ENCODE measurements at regions not wholly inside any gene's neighbourhood (a gene's known extent, or its start where the extent isn't known, plus 50 kb on each side); places are given as distances from the start of the nearest gene placed in this dataset.

GRCh38 chr22:22067192-22067591 is 84.6 kb upstream of the TOP3B start:
- BruUV-seq (replicated peaks): no TSS peak
- H3K4me1 ChIP-seq: no peaks in the 10 kb centered on the region
- no peaks in the 10 kb centered on the region for H3K36me3 ChIP-seq (ENCODE audit: control insufficient read depth, insufficient read depth, low read length)

GRCh38 chr22:22064580-22064979 is 82.0 kb upstream of the TOP3B start:
- H3K4me1 Mint-ChIP-seq (ENCODE audit: low read depth, unreplicated experiment): peaks cover 11% of the 10 kb centered on the region
- no peak for TF ChIP-seq CTCF (IDR thresholded peaks at IDR 0.05; ENCODE audit: insufficient read depth in 1 of 2, low read depth in 1 of 2, low read length in 1 of 2, severe bottlenecking in 1 of 2, unreplicated experiment in 1 of 2)
- H3K27me3 Mint-ChIP-seq (ENCODE audit: insufficient read depth, unreplicated experiment): no peaks in the 10 kb centered on the region
- no peak overlapping the region for H3K27ac Mint-ChIP-seq (ENCODE audit: unreplicated experiment)
- no TSS peak for BruUV-seq (replicated peaks)
- no peak overlapping the region for H3K4me3 Mint-ChIP-seq (ENCODE audit: unreplicated experiment)
- no peaks in the 10 kb centered on the region for H3K36me3 ChIP-seq (ENCODE audit: control insufficient read depth, insufficient read depth, low read length)
- no peaks in the 10 kb centered on the region for H3K36me3 Mint-ChIP-seq (ENCODE audit: insufficient read depth, unreplicated experiment)
- ChIA-PET POLR2A (no interaction called here), CTCF (no interaction called here)
- DNase-seq: no peak
- no peak overlapping the region for H3K4me3 ChIP-seq (ENCODE audit: low read depth, low read length)
- intact Hi-C loops (cut with micrococcal nuclease; ENCODE audit: unreplicated experiment): no loop called here
- H3K4me1 ChIP-seq: peaks cover 19% of the 10 kb centered on the region
- no peaks in the 10 kb centered on the region for H3K9me3 Mint-ChIP-seq (ENCODE audit: unreplicated experiment)
- H3K27me3 ChIP-seq (replicated peaks; ENCODE audit: control insufficient read depth, insufficient read depth, low read length): no peaks in the 10 kb centered on the region
- H3K9me3 ChIP-seq: no peaks in the 10 kb centered on the region

More at GRCh38 chr22:22067192-22067591, 84.6 kb upstream of the TOP3B start:
- Mint-ChIP-seq H3K4me1 (ENCODE audit: low read depth, unreplicated experiment) (no peaks in the 10 kb centered on the region), H3K9me3 (ENCODE audit: unreplicated experiment) (no peaks in the 10 kb centered on the region), H3K36me3 (ENCODE audit: insufficient read depth, unreplicated experiment) (no peaks in the 10 kb centered on the region), H3K27ac (ENCODE audit: unreplicated experiment) (no peak overlapping the region), H3K27me3 (ENCODE audit: insufficient read depth, unreplicated experiment) (no peaks in the 10 kb centered on the region), H3K4me3 (ENCODE audit: unreplicated experiment) (no peak overlapping the region)
- DNase-seq: no peak
- POLR2A ChIA-PET: no interaction called here
- intact Hi-C loops (cut with micrococcal nuclease; ENCODE audit: unreplicated experiment): no loop called here
- H3K9me3 ChIP-seq: no peaks in the 10 kb centered on the region
- no peaks in the 10 kb centered on the region for H3K27me3 ChIP-seq (replicated peaks; ENCODE audit: control insufficient read depth, insufficient read depth, low read length)
- H3K4me3 ChIP-seq (ENCODE audit: low read depth, low read length): no peak overlapping the region
- TF ChIP-seq CTCF (IDR thresholded peaks at IDR 0.05; ENCODE audit: insufficient read depth in 1 of 2, low read depth in 1 of 2, low read length in 1 of 2, severe bottlenecking in 1 of 2, unreplicated experiment in 1 of 2): no peak
- CTCF ChIA-PET: no interaction called here

- H3K9me3 Mint-ChIP-seq (ENCODE audit: unreplicated experiment): no peaks in the 10 kb centered on the region
Measured at GRCh38 chr22:22062306-22062793, 79.8 kb upstream of the TOP3B start.

More at GRCh38 chr22:22062306-22062793, 79.8 kb upstream of the TOP3B start:
- H3K36me3 Mint-ChIP-seq (ENCODE audit: insufficient read depth, unreplicated experiment): no peaks in the 10 kb centered on the region
- intact Hi-C loops (cut with micrococcal nuclease; ENCODE audit: unreplicated experiment): no loop called here
- no peak overlapping the region for H3K4me3 ChIP-seq (ENCODE audit: low read depth, low read length)
- no peak for DNase-seq
- no peak for TF ChIP-seq CTCF (IDR thresholded peaks at IDR 0.05; ENCODE audit: insufficient read depth in 1 of 2, low read depth in 1 of 2, low read length in 1 of 2, severe bottlenecking in 1 of 2, unreplicated experiment in 1 of 2)
- no peaks in the 10 kb centered on the region for H3K27me3 ChIP-seq (replicated peaks; ENCODE audit: control insufficient read depth, insufficient read depth, low read length)
- H3K4me1 Mint-ChIP-seq (ENCODE audit: low read depth, unreplicated experiment): peaks cover 17% of the 10 kb centered on the region
- peaks cover 40% of the 10 kb centered on the region for H3K4me1 ChIP-seq
- peak overlapping the region; percentile 80 for H3K27ac Mint-ChIP-seq (ENCODE audit: unreplicated experiment)
- POLR2A ChIA-PET: no interaction called here
- BruUV-seq (replicated peaks): no TSS peak
- H3K27me3 Mint-ChIP-seq (ENCODE audit: insufficient read depth, unreplicated experiment): no peaks in the 10 kb centered on the region
- H3K9me3 ChIP-seq: no peaks in the 10 kb centered on the region
- no peaks in the 10 kb centered on the region for H3K36me3 ChIP-seq (ENCODE audit: control insufficient read depth, insufficient read depth, low read length)
- no peak overlapping the region for H3K4me3 Mint-ChIP-seq (ENCODE audit: unreplicated experiment)
- CTCF ChIA-PET: interaction anchor here (2.1 kb wide), 1 partner anchor 90 kb away, joined by 11 read pairs; no protein-coding TSS in a partner anchor

All from Caco-2 (cell line).